ENCODE measurements at regions not wholly inside any gene's neighbourhood (a gene's known extent, or its start where the extent isn't known, plus 50 kb on each side); places are given as distances from the start of the nearest gene placed in this dataset.
A peak's percentile ranks its signal among the peaks of the same experiment; 100 is the strongest.

DNA sequence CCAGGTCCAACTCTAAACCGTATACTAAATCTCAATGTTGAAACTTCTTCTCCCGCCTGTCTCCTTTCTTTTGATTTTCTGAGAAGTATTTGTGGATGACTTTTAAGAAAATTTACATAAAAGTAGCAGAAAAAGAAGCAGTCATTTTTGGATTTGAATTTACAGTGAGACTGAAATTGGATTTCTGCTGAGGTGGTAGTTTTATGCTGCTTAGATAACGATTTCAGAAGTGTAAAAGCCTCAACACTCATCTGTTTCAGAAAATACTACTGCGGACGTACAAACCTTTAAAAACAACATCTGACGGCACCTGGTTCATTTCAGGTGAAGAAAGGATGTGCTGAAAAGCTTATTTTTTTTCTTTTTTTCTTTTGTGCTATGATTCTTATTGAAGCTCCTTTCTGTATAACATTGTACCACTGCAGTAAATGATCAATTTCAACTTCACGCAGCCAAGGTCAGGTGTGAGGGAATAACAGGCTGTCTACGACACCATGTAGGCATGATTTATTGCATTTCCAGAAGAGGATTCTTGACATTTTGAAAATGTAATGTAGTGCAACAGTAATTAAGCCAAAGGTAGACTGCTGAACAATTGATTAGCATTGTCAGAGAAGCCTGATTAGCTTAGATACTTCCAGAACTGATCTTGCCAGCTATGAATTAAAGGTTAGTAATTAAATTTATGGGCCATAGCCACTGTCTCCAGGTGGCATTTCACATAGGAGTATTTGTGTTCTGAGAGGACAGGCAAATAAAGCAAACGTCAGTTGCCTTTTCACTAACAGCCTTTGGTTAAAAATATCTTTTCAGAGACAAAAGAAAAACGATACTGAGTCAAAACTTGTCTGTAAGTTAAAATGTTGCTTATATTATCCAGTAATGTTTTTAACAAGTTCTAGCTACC is 134.6 kb upstream of the KBTBD8 start:
- peaks cover 3% of the 10 kb centered on the region for H3K4me1 ChIP-seq (ENCODE audit: control insufficient read depth, insufficient read depth, low read depth, low read length)
- H3K27ac ChIP-seq (ENCODE audit: low read length, poor library complexity, severe bottlenecking) = no peak overlapping the region
- no peak overlapping the region for H2AK5ac ChIP-seq (ENCODE audit: low read length, severe bottlenecking)
- H2BK5ac ChIP-seq (ENCODE audit: low read depth, low read length, poor library complexity, severe bottlenecking) = no peak overlapping the region
- no peak overlapping the region for H2BK12ac ChIP-seq (ENCODE audit: low read length in 2 of 2)
- H3K79me1 ChIP-seq (replicated peaks; ENCODE audit: low read length, poor library complexity, severe bottlenecking) = no peaks in the 10 kb centered on the region
- H2BK15ac ChIP-seq (ENCODE audit: low read depth, poor library complexity, severe bottlenecking) = no peak overlapping the region
- no peaks in the 10 kb centered on the region for H3K27me3 ChIP-seq (ENCODE audit: control insufficient read depth in 1 of 2, insufficient read depth in 1 of 2, low read length in 2 of 2)
- DNase-seq = no peak
- no peak overlapping the region for H3K9ac ChIP-seq (ENCODE audit: low read length)
- H2AFZ ChIP-seq (ENCODE audit: low read depth, low read length) = no peak overlapping the region
- no peaks in the 10 kb centered on the region for H3K36me3 ChIP-seq (ENCODE audit: control insufficient read depth in 1 of 2, insufficient read depth in 2 of 2, low read depth in 1 of 2, low read length in 2 of 2)
- no peak overlapping the region for H3K18ac ChIP-seq (ENCODE audit: low read depth in 1 of 2, low read length in 2 of 2)
- H3K14ac ChIP-seq (ENCODE audit: low read length in 2 of 2) = no peak overlapping the region
- no peak overlapping the region for H3K23ac ChIP-seq (ENCODE audit: low read length in 2 of 2)
- 88% methylated on average over 4 of the region's 10 CpGs for WGBS
- no peak overlapping the region for H3K4me3 ChIP-seq (ENCODE audit: insufficient read depth in 1 of 2, low read depth in 1 of 2, low read length in 2 of 2)
- H4K91ac ChIP-seq (ENCODE audit: low read length) = no peak overlapping the region
- no peak overlapping the region for H3K4me2 ChIP-seq (ENCODE audit: low read length, poor library complexity, severe bottlenecking)
- no peak overlapping the region for H4K8ac ChIP-seq (ENCODE audit: low read length)
- H2BK120ac ChIP-seq (ENCODE audit: low read depth, low read length) = no peak overlapping the region
- H3K4ac ChIP-seq (ENCODE audit: low read depth in 1 of 2, low read length in 2 of 2) = no peak overlapping the region
- no peaks in the 10 kb centered on the region for H3K9me3 ChIP-seq (ENCODE audit: control insufficient read depth, low read length)

DNA sequence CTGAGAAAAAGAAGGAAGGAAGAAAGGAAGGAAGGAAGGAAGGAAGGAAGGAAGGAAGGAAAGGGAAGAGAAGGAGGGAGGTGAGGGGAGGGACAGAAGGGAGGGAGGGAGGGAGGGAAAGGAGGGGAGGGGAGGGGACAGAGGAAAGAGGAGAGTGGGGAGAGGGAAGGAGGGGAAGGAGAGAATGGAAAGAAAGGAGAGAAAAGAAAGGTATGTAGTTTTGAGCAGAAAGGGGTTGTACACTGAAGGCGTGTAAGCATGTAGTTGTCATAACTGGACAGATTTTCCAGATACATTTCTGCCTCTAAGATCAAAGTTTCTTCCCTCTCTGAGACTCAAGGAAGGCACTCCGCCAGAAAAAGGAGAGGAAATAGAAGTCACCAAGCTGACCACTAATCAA is 113.4 kb upstream of the KBTBD8 start:
- peaks cover 0 to 4% of the 10 kb centered on the region in 2 experiments for H3K27me3 ChIP-seq (ENCODE audit: control insufficient read depth in 1 of 2, insufficient read depth in 1 of 2, low read length in 2 of 2)
- H3K4ac ChIP-seq (ENCODE audit: low read depth in 1 of 2, low read length in 2 of 2) = no peak overlapping the region
- no peaks in the 10 kb centered on the region for H3K36me3 ChIP-seq (ENCODE audit: control insufficient read depth in 1 of 2, insufficient read depth in 2 of 2, low read depth in 1 of 2, low read length in 2 of 2)
- no peak overlapping the region for H2BK5ac ChIP-seq (ENCODE audit: low read depth, low read length, poor library complexity, severe bottlenecking)
- no peak overlapping the region for H2AFZ ChIP-seq (ENCODE audit: low read depth, low read length)
- H2BK12ac ChIP-seq (ENCODE audit: low read length in 2 of 2) = no peak overlapping the region
- H3K9ac ChIP-seq (ENCODE audit: low read length) = no peak overlapping the region
- H3K4me1 ChIP-seq (ENCODE audit: control insufficient read depth, insufficient read depth, low read depth, low read length) = no peaks in the 10 kb centered on the region
- H2BK120ac ChIP-seq (ENCODE audit: low read depth, low read length) = no peak overlapping the region
- no peaks in the 10 kb centered on the region for H3K9me3 ChIP-seq (ENCODE audit: control insufficient read depth, low read length)
- H3K18ac ChIP-seq (ENCODE audit: low read depth in 1 of 2, low read length in 2 of 2) = no peak overlapping the region
- DNase-seq = no peak
- H2BK15ac ChIP-seq (ENCODE audit: low read depth, poor library complexity, severe bottlenecking) = no peak overlapping the region
- H3K79me1 ChIP-seq (replicated peaks; ENCODE audit: low read length, poor library complexity, severe bottlenecking) = no peaks in the 10 kb centered on the region
- H4K91ac ChIP-seq (ENCODE audit: low read length) = no peak overlapping the region
- no peak overlapping the region for H3K23ac ChIP-seq (ENCODE audit: low read length in 2 of 2)
- no peak overlapping the region for H3K4me2 ChIP-seq (ENCODE audit: low read length, poor library complexity, severe bottlenecking)
- no peak overlapping the region for H3K14ac ChIP-seq (ENCODE audit: low read length in 2 of 2)
- H4K8ac ChIP-seq (ENCODE audit: low read length) = no peak overlapping the region
- 80% methylated on average over 1 of the region's 2 CpGs for WGBS
- H2AK5ac ChIP-seq (ENCODE audit: low read length, severe bottlenecking) = no peak overlapping the region
- H3K27ac ChIP-seq (ENCODE audit: low read length, poor library complexity, severe bottlenecking) = no peak overlapping the region
- no peak overlapping the region for H3K4me3 ChIP-seq (ENCODE audit: insufficient read depth in 1 of 2, low read depth in 1 of 2, low read length in 2 of 2)

DNA sequence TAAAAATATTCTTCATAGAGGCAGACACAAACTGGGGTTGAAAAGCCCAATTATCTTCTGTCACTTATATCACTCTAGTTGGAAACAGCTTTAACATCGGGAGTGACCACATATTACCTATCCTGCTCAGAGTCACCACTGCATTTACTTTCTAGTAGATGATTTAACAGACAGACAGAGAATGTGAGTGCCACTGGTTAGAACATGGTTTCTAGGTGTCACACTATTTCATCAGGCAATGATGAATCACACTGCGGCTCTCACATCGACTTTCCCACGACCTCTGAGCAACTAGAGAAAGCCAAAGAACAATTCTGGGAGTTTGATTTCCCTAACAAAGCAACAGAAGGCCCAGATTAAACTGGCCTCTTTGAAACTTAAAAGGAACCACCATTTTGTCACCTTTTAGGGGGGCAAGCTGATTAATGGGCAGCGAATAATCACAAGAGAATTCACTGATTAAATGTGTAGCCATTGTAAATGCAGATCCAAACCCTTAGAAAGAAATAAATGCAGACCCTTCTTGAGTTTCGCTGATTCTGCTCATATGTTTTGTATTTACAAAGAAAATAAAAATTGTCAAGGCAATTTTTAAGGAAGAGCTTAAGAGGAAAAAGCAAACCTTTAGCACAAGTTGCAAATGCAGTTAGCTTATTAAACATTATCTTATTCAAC is 112.6 kb upstream of the KBTBD8 start:
- 55% methylated on average over 4 of the region's 6 CpGs for WGBS

DNA sequence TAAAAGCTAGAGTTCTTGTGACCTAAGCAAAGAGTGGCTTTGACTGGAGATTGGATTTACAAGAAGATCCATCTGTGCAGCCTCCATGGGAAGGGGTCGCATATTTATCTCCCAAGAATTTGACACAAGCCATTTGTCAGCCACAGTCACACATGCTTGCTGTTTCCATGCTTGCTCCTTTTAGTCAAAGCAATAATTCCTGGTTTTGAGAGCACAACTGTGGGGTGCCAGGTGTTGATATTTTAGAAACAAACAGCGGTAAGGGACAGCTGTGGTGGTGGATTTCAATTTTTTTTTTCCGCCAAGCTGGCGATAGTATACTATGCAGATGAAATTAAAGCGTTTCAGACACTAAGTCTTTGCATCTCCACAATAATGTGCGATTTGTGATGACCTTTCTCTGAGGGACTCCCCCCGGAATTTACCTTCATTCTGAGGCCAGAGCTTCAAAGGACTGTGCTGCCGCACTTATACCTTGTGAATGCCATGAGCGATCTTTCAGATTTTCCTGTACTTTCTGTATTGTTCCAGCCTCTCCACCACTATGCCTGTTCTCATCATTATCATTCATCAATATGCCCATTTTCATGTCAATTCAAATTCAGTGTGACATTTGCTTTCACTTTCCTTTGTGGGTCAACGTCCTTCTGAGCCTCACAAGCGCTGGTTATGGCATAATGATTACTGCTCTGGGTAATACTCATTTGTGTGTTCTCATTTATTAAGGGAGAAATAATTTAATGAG is 108.2 kb upstream of the KBTBD8 start:
- Histone ChIP-seq H3K9ac (ENCODE audit: low read length) (no peak overlapping the region), H3K23ac (ENCODE audit: low read length in 2 of 2) (no peak overlapping the region), H4K91ac (ENCODE audit: low read length) (no peak overlapping the region), H3K4me2 (ENCODE audit: low read length, poor library complexity, severe bottlenecking) (no peak overlapping the region), H3K27ac (ENCODE audit: low read length, poor library complexity, severe bottlenecking) (no peak overlapping the region), H2BK15ac (ENCODE audit: low read depth, poor library complexity, severe bottlenecking) (no peak overlapping the region), H2BK12ac (ENCODE audit: low read length in 2 of 2) (no peak overlapping the region), H3K4ac (ENCODE audit: low read depth in 1 of 2, low read length in 2 of 2) (no peak overlapping the region), H2AFZ (ENCODE audit: low read depth, low read length) (no peak overlapping the region), H4K8ac (ENCODE audit: low read length) (no peak overlapping the region), H3K27me3 (ENCODE audit: control insufficient read depth in 1 of 2, insufficient read depth in 1 of 2, low read length in 2 of 2) (peaks cover 0 to 4% of the 10 kb centered on the region in 2 experiments), H3K36me3 (ENCODE audit: control insufficient read depth in 1 of 2, insufficient read depth in 2 of 2, low read depth in 1 of 2, low read length in 2 of 2) (no peaks in the 10 kb centered on the region), H2BK5ac (ENCODE audit: low read depth, low read length, poor library complexity, severe bottlenecking) (no peak overlapping the region), H3K18ac (ENCODE audit: low read depth in 1 of 2, low read length in 2 of 2) (no peak overlapping the region), H3K9me3 (ENCODE audit: control insufficient read depth, low read length) (no peaks in the 10 kb centered on the region), H3K4me3 (ENCODE audit: insufficient read depth in 1 of 2, low read depth in 1 of 2, low read length in 2 of 2) (no peak overlapping the region), H2AK5ac (ENCODE audit: low read length, severe bottlenecking) (no peak overlapping the region), H2BK120ac (ENCODE audit: low read depth, low read length) (no peak overlapping the region), H3K79me1 (replicated peaks; ENCODE audit: low read length, poor library complexity, severe bottlenecking) (no peaks in the 10 kb centered on the region), H3K4me1 (ENCODE audit: control insufficient read depth, insufficient read depth, low read depth, low read length) (no peaks in the 10 kb centered on the region), H3K14ac (ENCODE audit: low read length in 2 of 2) (no peak overlapping the region)
- WGBS = 74% methylated on average over 10 of the region's 11 CpGs
- DNase-seq = no peak

More for the DNA sequence above, 112.6 kb upstream of the KBTBD8 start:
- peak; percentile 14 for DNase-seq
- Histone ChIP-seq H4K91ac (ENCODE audit: low read length) (no peak overlapping the region), H3K18ac (ENCODE audit: low read depth in 1 of 2, low read length in 2 of 2) (no peak overlapping the region), H3K4me1 (ENCODE audit: control insufficient read depth, insufficient read depth, low read depth, low read length) (no peaks in the 10 kb centered on the region), H3K36me3 (ENCODE audit: control insufficient read depth in 1 of 2, insufficient read depth in 2 of 2, low read depth in 1 of 2, low read length in 2 of 2) (no peaks in the 10 kb centered on the region), H2AK5ac (ENCODE audit: low read length, severe bottlenecking) (no peak overlapping the region), H2BK5ac (ENCODE audit: low read depth, low read length, poor library complexity, severe bottlenecking) (no peak overlapping the region), H3K23ac (ENCODE audit: low read length in 2 of 2) (no peak overlapping the region), H3K79me1 (replicated peaks; ENCODE audit: low read length, poor library complexity, severe bottlenecking) (no peaks in the 10 kb centered on the region), H3K4ac (ENCODE audit: low read depth in 1 of 2, low read length in 2 of 2) (no peak overlapping the region), H3K14ac (ENCODE audit: low read length in 2 of 2) (no peak overlapping the region), H3K27ac (ENCODE audit: low read length, poor library complexity, severe bottlenecking) (no peak overlapping the region), H2BK15ac (ENCODE audit: low read depth, poor library complexity, severe bottlenecking) (no peak overlapping the region), H4K8ac (ENCODE audit: low read length) (no peak overlapping the region), H3K4me3 (ENCODE audit: insufficient read depth in 1 of 2, low read depth in 1 of 2, low read length in 2 of 2) (no peak overlapping the region), H2BK12ac (ENCODE audit: low read length in 2 of 2) (no peak overlapping the region), H2AFZ (ENCODE audit: low read depth, low read length) (no peak overlapping the region), H3K4me2 (ENCODE audit: low read length, poor library complexity, severe bottlenecking) (no peak overlapping the region), H3K9ac (ENCODE audit: low read length) (no peak overlapping the region), H2BK120ac (ENCODE audit: low read depth, low read length) (no peak overlapping the region), H3K27me3 (ENCODE audit: control insufficient read depth in 1 of 2, insufficient read depth in 1 of 2, low read length in 2 of 2) (peaks cover 0 to 4% of the 10 kb centered on the region in 2 experiments), H3K9me3 (ENCODE audit: control insufficient read depth, low read length) (no peaks in the 10 kb centered on the region)
